ENCODE measurements at regions not wholly inside any gene's neighbourhood (a gene's known extent, or its start where the extent isn't known, plus 50 kb on each side); places are given as distances from the start of the nearest gene placed in this dataset.
"Not testable (repeated sequence)": the region's sequence is repeated elsewhere in the genome, so short reads cannot be mapped to it uniquely, and the experiment has no call there.

- H4K8ac ChIP-seq (ENCODE audit: extremely low read depth, insufficient read depth, low read length); FAIRE-seq; POLR2A ChIA-PET (ENCODE audit: partially characterized antibody); H3K23ac ChIP-seq (ENCODE audit: insufficient read length); H2BK15ac ChIP-seq (ENCODE audit: low read length); H3K4me2 ChIP-seq (ENCODE audit: insufficient read depth in 1 of 2, low read depth in 2 of 2, low read length in 2 of 2); H4K20me1 ChIP-seq (replicated peaks in 1 of 2; ENCODE audit: control insufficient read depth in 1 of 2, insufficient read depth in 2 of 2, low read length in 2 of 2); H2BK12ac ChIP-seq (ENCODE audit: low read depth, low read length); H2BK5ac ChIP-seq (ENCODE audit: low read depth, low read length); H3K4ac ChIP-seq (replicated peaks; ENCODE audit: insufficient read length, low read depth, low read length); H2AFZ ChIP-seq (ENCODE audit: low read length); H3K79me1 ChIP-seq (ENCODE audit: low read depth, low read length); H3K56ac ChIP-seq (replicated peaks; ENCODE audit: insufficient read length, low read depth, low read length); H3K18ac ChIP-seq (ENCODE audit: extremely low read depth, low read length); H2AK5ac ChIP-seq (ENCODE audit: low read depth, low read length); DNase-seq (ENCODE audit: low read depth in 1 of 2, low spot score in 2 of 2); H3K27ac ChIP-seq (ENCODE audit: low read depth, low read length); H4K5ac ChIP-seq (ENCODE audit: insufficient read length, low read depth, low read length); H2BK120ac ChIP-seq (replicated peaks; ENCODE audit: low read depth, low read length); H3K36me3 ChIP-seq (ENCODE audit: control insufficient read depth in 2 of 4, insufficient read depth in 4 of 4, low read length in 3 of 4); H3K27me3 ChIP-seq (replicated peaks in 1 of 4; ENCODE audit: control insufficient read depth in 3 of 4, extremely low read depth in 1 of 4, insufficient read depth in 3 of 4, low read length in 3 of 4); H3K23me2 ChIP-seq (ENCODE audit: low read depth, low read length); H3K4me1 ChIP-seq (replicated peaks in 1 of 4; ENCODE audit: control insufficient read depth in 3 of 4, insufficient read depth in 4 of 4, low read length in 3 of 4); H2BK20ac ChIP-seq (ENCODE audit: low read length); H3K9ac ChIP-seq (replicated peaks in 1 of 4; ENCODE audit: extremely low read depth in 1 of 4, low read depth in 3 of 4, low read length in 3 of 4); H3K79me2 ChIP-seq (ENCODE audit: control insufficient read depth in 1 of 2, insufficient read depth in 2 of 2, low read length in 2 of 2); H3K14ac ChIP-seq (ENCODE audit: insufficient read length); H4K91ac ChIP-seq (replicated peaks; ENCODE audit: insufficient read length, low read length); CTCF ChIA-PET (ENCODE audit: partially characterized antibody); H3K4me3 ChIP-seq (ENCODE audit: extremely low read depth in 1 of 4, insufficient read depth in 2 of 4, low read depth in 3 of 4, low read length in 4 of 4): not testable (repeated sequence)
- 65% methylated on average over 1 of the region's 1 CpG; no CpG with 5 or more reads in 1 of the 2 experiments for WGBS, 2 experiments (ENCODE audit: extremely low coverage in 1 of 2, insufficient coverage in 1 of 2, insufficient read length in 1 of 2, insufficient replicate concordance in 2 of 2, low coverage in 1 of 2, low lambda C conversion rate in 2 of 2, missing lambda C conversion rate in 1 of 2)
- H3K9me3 ChIP-seq (ENCODE audit: insufficient read depth in 2 of 2, low read depth in 1 of 2, low read length in 1 of 2), result peaks cover 26 to 63% of the 10 kb centered on the region in 2 experiments
These were observed 263.2 kb downstream of the GOLGA6L6 start for GRCh38 chr15:20278376-20278775.

- H3K56ac ChIP-seq (replicated peaks; ENCODE audit: insufficient read length, low read depth, low read length); H3K4me1 ChIP-seq (replicated peaks in 1 of 4; ENCODE audit: control insufficient read depth in 3 of 4, insufficient read depth in 4 of 4, low read length in 3 of 4); H3K27ac ChIP-seq (ENCODE audit: low read depth, low read length); H3K4me2 ChIP-seq (ENCODE audit: insufficient read depth in 1 of 2, low read depth in 2 of 2, low read length in 2 of 2); CTCF ChIA-PET (ENCODE audit: partially characterized antibody); H2BK12ac ChIP-seq (ENCODE audit: low read depth, low read length); H3K36me3 ChIP-seq (ENCODE audit: control insufficient read depth in 2 of 4, insufficient read depth in 4 of 4, low read length in 3 of 4); H2AK5ac ChIP-seq (ENCODE audit: low read depth, low read length); H4K5ac ChIP-seq (ENCODE audit: insufficient read length, low read depth, low read length); POLR2A ChIA-PET (ENCODE audit: partially characterized antibody); H3K14ac ChIP-seq (ENCODE audit: insufficient read length); H4K8ac ChIP-seq (ENCODE audit: extremely low read depth, insufficient read depth, low read length); H4K20me1 ChIP-seq (replicated peaks in 1 of 2; ENCODE audit: control insufficient read depth in 1 of 2, insufficient read depth in 2 of 2, low read length in 2 of 2); H2BK5ac ChIP-seq (ENCODE audit: low read depth, low read length); H3K4ac ChIP-seq (replicated peaks; ENCODE audit: insufficient read length, low read depth, low read length); H3K27me3 ChIP-seq (replicated peaks in 1 of 4; ENCODE audit: control insufficient read depth in 3 of 4, extremely low read depth in 1 of 4, insufficient read depth in 3 of 4, low read length in 3 of 4); H4K91ac ChIP-seq (replicated peaks; ENCODE audit: insufficient read length, low read length); H2BK120ac ChIP-seq (replicated peaks; ENCODE audit: low read depth, low read length); H3K79me2 ChIP-seq (ENCODE audit: control insufficient read depth in 1 of 2, insufficient read depth in 2 of 2, low read length in 2 of 2); H3K18ac ChIP-seq (ENCODE audit: extremely low read depth, low read length); H2BK20ac ChIP-seq (ENCODE audit: low read length); DNase-seq (ENCODE audit: low read depth in 1 of 2, low spot score in 2 of 2); H3K4me3 ChIP-seq (ENCODE audit: extremely low read depth in 1 of 4, insufficient read depth in 2 of 4, low read depth in 3 of 4, low read length in 4 of 4); H2BK15ac ChIP-seq (ENCODE audit: low read length); H2AFZ ChIP-seq (ENCODE audit: low read length); H3K79me1 ChIP-seq (ENCODE audit: low read depth, low read length); FAIRE-seq; H3K23ac ChIP-seq (ENCODE audit: insufficient read length); H3K23me2 ChIP-seq (ENCODE audit: low read depth, low read length); H3K9ac ChIP-seq (replicated peaks in 1 of 4; ENCODE audit: extremely low read depth in 1 of 4, low read depth in 3 of 4, low read length in 3 of 4): not testable (repeated sequence)
- peaks cover 29 to 65% of the 10 kb centered on the region in 2 experiments for H3K9me3 ChIP-seq (ENCODE audit: insufficient read depth in 2 of 2, low read depth in 1 of 2, low read length in 1 of 2)
- 74% methylated on average over 3 of the region's 3 CpGs; no CpG with 5 or more reads in 1 of the 2 experiments for WGBS, 2 experiments (ENCODE audit: extremely low coverage in 1 of 2, insufficient coverage in 1 of 2, insufficient read length in 1 of 2, insufficient replicate concordance in 2 of 2, low coverage in 1 of 2, low lambda C conversion rate in 2 of 2, missing lambda C conversion rate in 1 of 2)
These were observed 264.1 kb downstream of the GOLGA6L6 start for GRCh38 chr15:20277451-20277850.
